GM12865 (cell line): ENCODE measurements at regions not wholly inside any gene's neighbourhood (a gene's known extent, or its start where the extent isn't known, plus 50 kb on each side); places are given as distances from the start of the nearest gene placed in this dataset.

Source experiments
- DNase-seq: peaks from one replicate; pipeline ENCODE4 v3.0.0; 2010; ENCODE audit warnings: low read depth
- H3K4me3 ChIP-seq: 2 replicates; pipeline ENCODE4 v1.5.1; 2011; ENCODE audit warnings: mild to moderate bottlenecking, low read depth, low read length, control low read depth
- TF ChIP-seq, protein P1 (sequence below): IDR thresholded peaks from 2 replicates; pipeline ENCODE4 v1.5.1; 2011; ENCODE audit warnings: low read length, control low read depth, low read depth, inconsistent platforms; ENCODE audit not compliant: insufficient read depth; ENCODE audit errors: missing control alignments

DNA sequence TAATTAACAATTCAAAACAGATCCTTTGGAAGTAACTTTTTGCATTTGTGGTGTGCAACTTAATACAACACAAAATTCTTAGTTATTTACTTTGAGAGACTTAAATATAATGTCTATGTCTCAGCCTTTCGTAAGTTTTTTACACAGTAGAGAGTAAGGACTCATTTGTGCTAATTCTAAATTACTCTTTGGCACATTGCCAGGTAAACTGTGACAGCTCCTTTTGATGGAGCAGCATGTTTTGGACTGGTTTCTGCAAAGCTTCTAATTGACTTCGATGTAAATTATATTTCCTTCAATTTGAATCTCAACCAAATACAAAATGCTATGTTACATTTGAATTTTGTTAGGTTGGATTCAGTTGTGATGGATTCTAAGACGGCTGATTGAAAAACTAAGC lies 450.7 kb upstream of the OPRM1 start:
- H3K4me3 ChIP-seq, result no peak overlapping the region
- no peak for DNase-seq
- TF ChIP-seq, protein P1, sequence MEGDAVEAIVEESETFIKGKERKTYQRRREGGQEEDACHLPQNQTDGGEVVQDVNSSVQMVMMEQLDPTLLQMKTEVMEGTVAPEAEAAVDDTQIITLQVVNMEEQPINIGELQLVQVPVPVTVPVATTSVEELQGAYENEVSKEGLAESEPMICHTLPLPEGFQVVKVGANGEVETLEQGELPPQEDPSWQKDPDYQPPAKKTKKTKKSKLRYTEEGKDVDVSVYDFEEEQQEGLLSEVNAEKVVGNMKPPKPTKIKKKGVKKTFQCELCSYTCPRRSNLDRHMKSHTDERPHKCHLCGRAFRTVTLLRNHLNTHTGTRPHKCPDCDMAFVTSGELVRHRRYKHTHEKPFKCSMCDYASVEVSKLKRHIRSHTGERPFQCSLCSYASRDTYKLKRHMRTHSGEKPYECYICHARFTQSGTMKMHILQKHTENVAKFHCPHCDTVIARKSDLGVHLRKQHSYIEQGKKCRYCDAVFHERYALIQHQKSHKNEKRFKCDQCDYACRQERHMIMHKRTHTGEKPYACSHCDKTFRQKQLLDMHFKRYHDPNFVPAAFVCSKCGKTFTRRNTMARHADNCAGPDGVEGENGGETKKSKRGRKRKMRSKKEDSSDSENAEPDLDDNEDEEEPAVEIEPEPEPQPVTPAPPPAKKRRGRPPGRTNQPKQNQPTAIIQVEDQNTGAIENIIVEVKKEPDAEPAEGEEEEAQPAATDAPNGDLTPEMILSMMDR, result no peak

DNA sequence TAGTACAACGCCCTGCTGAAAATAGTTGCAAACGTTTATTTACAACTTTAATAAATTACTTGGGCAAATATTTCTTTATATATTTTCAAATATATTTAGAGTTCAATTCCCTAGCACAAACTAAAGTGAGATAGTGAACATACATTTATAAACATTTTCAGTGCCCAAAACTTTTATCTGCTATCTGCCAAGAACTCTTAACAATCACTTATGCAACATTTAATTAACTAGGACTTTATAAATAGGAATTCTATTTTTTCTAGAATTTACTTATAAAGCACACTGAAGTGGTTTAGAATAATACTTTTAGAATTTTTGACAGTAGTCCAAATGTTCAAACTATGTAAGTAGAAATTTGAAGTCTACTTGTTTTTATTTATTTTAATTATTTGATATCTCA lies 452.6 kb upstream of the RGS17 start:
- H3K4me3 ChIP-seq, result no peak overlapping the region

DNA sequence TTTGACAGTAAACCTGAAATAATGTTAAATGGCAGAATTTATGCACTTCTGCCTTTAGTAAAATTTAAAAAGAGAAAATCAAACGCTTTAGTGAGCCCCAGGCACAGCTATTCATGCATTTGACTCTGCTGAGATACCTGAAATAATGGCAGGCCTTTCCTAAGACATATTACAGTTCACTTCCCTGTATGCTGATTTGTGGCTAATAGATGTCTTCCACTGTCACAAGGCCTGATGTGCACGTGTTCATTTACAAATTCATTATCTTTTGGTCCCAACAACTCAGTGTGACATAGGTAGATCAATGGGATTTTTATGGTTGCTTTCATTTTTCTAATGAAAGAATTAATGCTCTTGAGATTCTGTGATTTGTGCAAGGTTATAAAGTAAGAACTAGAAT lies 449.7 kb upstream of the RGS17 start:
- TF ChIP-seq, protein P1, result no peak
- no peak overlapping the region for H3K4me3 ChIP-seq

More for the DNA sequence above, 452.6 kb upstream of the RGS17 start:
- TF ChIP-seq, protein P1, result no peak
- no peak for DNase-seq

DNA sequence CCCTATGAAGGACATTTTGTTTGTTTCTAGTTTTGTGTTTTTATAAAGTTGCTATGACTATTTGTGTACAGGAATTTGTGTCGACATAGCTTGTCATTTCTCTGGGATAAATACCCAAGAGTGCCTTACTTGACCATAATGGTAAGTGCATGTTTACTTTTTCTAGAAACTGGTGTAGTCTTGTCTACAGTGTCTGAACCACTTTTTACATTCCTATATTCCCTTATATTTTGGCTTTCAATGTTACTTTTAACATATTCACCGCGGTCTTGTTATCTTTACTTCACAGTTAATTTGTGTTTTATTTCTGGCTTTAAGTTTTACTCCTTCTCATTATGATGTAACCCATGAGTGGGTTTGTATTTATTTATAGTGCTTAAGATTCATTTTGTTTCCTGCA lies 444.4 kb upstream of the RGS17 start:
- H3K4me3 ChIP-seq, result no peak overlapping the region
- no peak for DNase-seq
- TF ChIP-seq, protein P1, result no peak

More for the DNA sequence above, 449.7 kb upstream of the RGS17 start:
- DNase-seq, result no peak

DNA sequence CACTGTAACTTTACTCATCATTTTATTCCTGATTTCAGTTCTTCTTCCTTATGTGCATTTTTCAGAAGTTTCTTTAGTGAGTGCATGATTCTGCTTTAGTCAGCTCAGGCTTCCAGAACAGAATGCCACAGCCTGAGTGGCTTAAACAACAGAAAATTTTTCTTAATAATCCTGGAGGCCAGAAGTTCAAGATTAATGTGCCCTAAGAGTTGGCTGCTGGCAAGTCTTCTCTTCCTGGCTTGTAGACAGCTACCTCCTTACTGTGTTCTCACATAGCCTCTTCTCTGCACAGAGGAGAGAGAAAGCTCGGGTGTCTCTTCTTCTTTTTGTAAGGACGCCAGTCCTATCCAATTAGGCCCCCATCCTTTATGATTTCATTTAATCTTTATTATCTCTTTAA lies 443.1 kb upstream of the RGS17 start:
- DNase-seq, result no peak
- TF ChIP-seq, protein P1, result no peak
- H3K4me3 ChIP-seq, result no peak overlapping the region

DNA sequence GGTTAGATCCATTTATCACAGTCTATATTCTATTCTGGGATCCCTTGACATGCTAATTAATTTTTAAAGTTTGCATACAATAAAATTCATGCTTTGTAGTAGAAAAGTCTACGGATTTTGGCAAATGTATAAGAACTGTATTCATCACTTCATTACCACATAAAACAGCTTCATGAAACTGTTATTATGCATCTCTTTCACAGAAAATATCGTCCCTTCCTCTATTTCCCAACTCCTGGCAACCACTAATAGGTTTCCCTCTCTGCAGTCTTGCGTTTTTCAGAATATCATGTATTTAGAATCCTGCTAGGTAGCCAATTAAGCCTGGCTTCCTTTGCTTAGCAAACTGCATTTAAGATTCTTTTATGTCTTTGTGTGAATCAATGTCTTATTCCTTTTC lies 441.3 kb upstream of the RGS17 start:
- TF ChIP-seq, protein P1, result no peak
- no peak for DNase-seq
- H3K4me3 ChIP-seq, result no peak overlapping the region

DNA sequence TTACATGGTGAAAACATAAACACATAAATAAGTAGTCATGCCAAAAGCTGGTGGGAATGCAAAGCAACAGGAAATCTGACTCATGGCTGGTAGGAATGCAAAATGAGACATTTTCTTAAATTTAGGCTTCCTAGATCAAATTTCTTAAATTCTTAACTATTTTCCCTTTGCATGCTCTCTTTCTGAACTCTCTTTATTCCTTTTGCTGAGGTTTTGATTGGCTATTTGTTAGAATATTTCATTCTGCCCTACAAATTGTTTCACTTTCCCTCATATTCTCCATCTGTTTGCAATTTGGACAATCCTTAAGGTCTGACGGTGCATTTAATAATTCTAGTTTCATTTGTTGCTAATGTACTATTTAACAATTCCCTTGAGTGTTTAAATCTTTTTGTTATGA lies 437.5 kb upstream of the RGS17 start:
- no peak for DNase-seq
- TF ChIP-seq, protein P1, result no peak
- no peak overlapping the region for H3K4me3 ChIP-seq
